H1 (cell line): ENCODE measurements at regions not wholly inside any gene's neighbourhood (a gene's known extent, or its start where the extent isn't known, plus 50 kb on each side); places are given as distances from the start of the nearest gene placed in this dataset.
A peak's percentile ranks its signal among the peaks of the same experiment; 100 is the strongest.

Experiments used
- CTCF ChIA-PET: fragments of 300-600 bp; sonication (Branson Sonifier 250); formaldehyde crosslinking; loops from one replicate; lab custom pipeline; 2021; ENCODE audit not compliant: partially characterized antibody; lab: Charles Lee
- POLR2A ChIA-PET: fragments of 300-600 bp; sonication (Branson Sonifier 250); formaldehyde crosslinking; loops from one replicate; lab custom pipeline; 2021; ENCODE audit warnings: inconsistent platforms; ENCODE audit not compliant: partially characterized antibody; lab: Charles Lee
- DNase-seq, 2 experiments: peaks; one replicate each; pipeline versions ENCODE4 v3.0.0 to v3.0.0-alpha.2; 2010 to 2022; ENCODE audit warnings: low spot score in 2 of 2, low read depth in 1 of 2, mixed read lengths in 1 of 2
- FAIRE-seq: peaks from 2 replicates; lab custom pipeline; 2011; peaks lifted over from hg19 to GRCh38; lab: Jason Lieb, UNC
- H2AFZ ChIP-seq: 2 replicates; pipeline ENCODE4 v1.8.1; 2012; ENCODE audit warnings: low read length, inconsistent platforms
- H2AK5ac ChIP-seq: 2 replicates; pipeline ENCODE4 v1.6.1; 2013; ENCODE audit warnings: low read depth, low read length
- H2BK120ac ChIP-seq: replicated peaks from 2 replicates; pipeline ENCODE3; 2013; ENCODE audit warnings: low read depth, low read length, inconsistent platforms
- H2BK12ac ChIP-seq: 2 replicates; pipeline ENCODE4 v1.6.1; 2013; ENCODE audit warnings: low read depth, low read length
- H2BK15ac ChIP-seq: 2 replicates; pipeline ENCODE4 v1.6.1; 2013; ENCODE audit warnings: low read length
- H2BK20ac ChIP-seq: 2 replicates; pipeline ENCODE4 v1.6.1; 2013; ENCODE audit warnings: low read length
- H2BK5ac ChIP-seq: 2 replicates; pipeline ENCODE4 v1.6.1; 2013; ENCODE audit warnings: low read depth, low read length
- H3K14ac ChIP-seq: 2 replicates; pipeline ENCODE4 v1.6.1; 2013; ENCODE audit warnings: inconsistent platforms; ENCODE audit not compliant: insufficient read length
- H3K18ac ChIP-seq: 2 replicates; pipeline ENCODE4 v1.6.1; 2013; ENCODE audit warnings: low read length; ENCODE audit errors: extremely low read depth
- H3K23ac ChIP-seq: 2 replicates; pipeline ENCODE4 v1.6.1; 2013; ENCODE audit warnings: inconsistent platforms; ENCODE audit not compliant: insufficient read length
- H3K23me2 ChIP-seq: 2 replicates; pipeline ENCODE4 v1.6.1; 2013; ENCODE audit warnings: low read depth, low read length
- H3K27ac ChIP-seq: 2 replicates; pipeline ENCODE4 v1.6.1; 2011; ENCODE audit warnings: low read depth, low read length, inconsistent platforms
- H3K27me3 ChIP-seq, 4 experiments: replicated peaks in 1 of 4; 1 replicate in 1 of 4; 2 replicates in 3 of 4; pipeline versions ENCODE4 v1.6.1 to v1.8.1; 2011 to 2013; ENCODE audit warnings: low read length in 3 of 4, mild to moderate bottlenecking in 3 of 4, inconsistent platforms in 2 of 4, mixed read lengths in 2 of 4, moderate library complexity in 1 of 4; ENCODE audit not compliant: control insufficient read depth in 3 of 4, insufficient read depth in 3 of 4; ENCODE audit errors: extremely low read depth in 1 of 4
- H3K36me3 ChIP-seq, 4 experiments: 2 replicates each; pipeline versions ENCODE4 v1.6.1 to v1.8.1; 2011 to 2013; ENCODE audit warnings: mild to moderate bottlenecking in 4 of 4, low read length in 3 of 4, moderate library complexity in 2 of 4, control low read depth in 1 of 4, inconsistent platforms in 1 of 4; ENCODE audit not compliant: insufficient read depth in 4 of 4, control insufficient read depth in 2 of 4
- H3K4ac ChIP-seq: replicated peaks from 2 replicates; pipeline ENCODE3; 2013; ENCODE audit warnings: low read length, low read depth, mixed read lengths, inconsistent platforms; ENCODE audit not compliant: insufficient read length
- H3K4me1 ChIP-seq, 4 experiments: replicated peaks in 1 of 4; 1 replicate in 1 of 4; 2 replicates in 3 of 4; pipeline versions ENCODE4 v1.6.1 to v1.8.1; 2011 to 2013; ENCODE audit warnings: low read length in 3 of 4, inconsistent platforms in 2 of 4, mixed read lengths in 1 of 4; ENCODE audit not compliant: insufficient read depth in 4 of 4, control insufficient read depth in 3 of 4
- H3K4me2 ChIP-seq, 2 experiments: 2 replicates each; pipeline versions ENCODE4 v1.6.1 to v1.8.1; 2011 to 2013; ENCODE audit warnings: low read depth in 2 of 2, low read length in 2 of 2, control low read depth in 1 of 2, inconsistent platforms in 1 of 2, mild to moderate bottlenecking in 1 of 2; ENCODE audit not compliant: insufficient read depth in 1 of 2
- H3K4me3 ChIP-seq, 4 experiments: fragments of 200-600, 300-600 bp in 1 of 4; sonication (generic), shearing (Covaris generic), sonication (Bioruptor Twin) in 1 of 4; 2 replicates each; pipeline versions ENCODE4 v1.5.1 to v1.8.1; 2011 to 2016; ENCODE audit warnings: low read length in 4 of 4, low read depth in 3 of 4, control low read depth in 2 of 4, inconsistent platforms in 2 of 4, mild to moderate bottlenecking in 2 of 4, mixed read lengths in 1 of 4, moderate library complexity in 1 of 4; ENCODE audit not compliant: insufficient read depth in 2 of 4; ENCODE audit errors: extremely low read depth in 1 of 4
- H3K56ac ChIP-seq: replicated peaks from 2 replicates; pipeline ENCODE3; 2013; ENCODE audit warnings: low read depth, mild to moderate bottlenecking, mixed read lengths, low read length, inconsistent platforms; ENCODE audit not compliant: insufficient read length
- H3K79me1 ChIP-seq: 2 replicates; pipeline ENCODE4 v1.6.1; 2013; ENCODE audit warnings: low read depth, low read length, control low read depth
- H3K79me2 ChIP-seq, 2 experiments: 2 replicates each; pipeline versions ENCODE4 v1.6.1 to v1.8.1; 2012 to 2013; ENCODE audit warnings: low read length in 2 of 2, mild to moderate bottlenecking in 2 of 2, inconsistent platforms in 1 of 2; ENCODE audit not compliant: insufficient read depth in 2 of 2, control insufficient read depth in 1 of 2
- H3K9ac ChIP-seq, 4 experiments: replicated peaks in 1 of 4; 1 replicate in 1 of 4; 2 replicates in 3 of 4; pipeline versions ENCODE4 v1.6.1 to v1.8.1; 2011 to 2013; ENCODE audit warnings: low read depth in 3 of 4, low read length in 3 of 4, control low read depth in 2 of 4, mild to moderate bottlenecking in 2 of 4, moderate library complexity in 2 of 4, inconsistent platforms in 1 of 4; ENCODE audit errors: extremely low read depth in 1 of 4
- H3K9me3 ChIP-seq, 2 experiments: 2 replicates each; pipeline versions ENCODE4 v1.6.1 to v1.8.1; 2012 to 2013; ENCODE audit warnings: mild to moderate bottlenecking in 2 of 2, moderate library complexity in 2 of 2, control low read depth in 1 of 2, inconsistent platforms in 1 of 2, low read depth in 1 of 2, low read length in 1 of 2, mixed read lengths in 1 of 2; ENCODE audit not compliant: insufficient read depth in 2 of 2
- H4K20me1 ChIP-seq, 2 experiments: replicated peaks in 1 of 2; 2 replicates each; pipeline versions ENCODE3 to v1.8.1; 2011 to 2013; ENCODE audit warnings: inconsistent platforms in 2 of 2, low read length in 2 of 2, mild to moderate bottlenecking in 1 of 2; ENCODE audit not compliant: insufficient read depth in 2 of 2, control insufficient read depth in 1 of 2
- H4K5ac ChIP-seq: 2 replicates; pipeline ENCODE4 v1.6.1; 2013; ENCODE audit warnings: low read length, low read depth, mixed read lengths, inconsistent platforms; ENCODE audit not compliant: insufficient read length
- H4K8ac ChIP-seq: 2 replicates; pipeline ENCODE4 v1.8.0; 2013; ENCODE audit warnings: mild to moderate bottlenecking, moderate library complexity, low read length, inconsistent platforms; ENCODE audit not compliant: insufficient read depth; ENCODE audit errors: extremely low read depth
- H4K91ac ChIP-seq: replicated peaks from 2 replicates; pipeline ENCODE3; 2013; ENCODE audit warnings: low read length, mixed read lengths, inconsistent platforms; ENCODE audit not compliant: insufficient read length
- BRCA1 ChIP-seq: IDR thresholded peaks from 2 replicates; pipeline ENCODE4 v1.6.1; 2012; ENCODE audit warnings: low read depth, low read length, improper control_type of control experiment
- CTBP2 ChIP-seq: IDR thresholded peaks from 2 replicates; pipeline ENCODE4 v1.7.0; 2011; ENCODE audit warnings: borderline replicate concordance, mild to moderate bottlenecking, moderate library complexity, mixed read lengths, low read length; ENCODE audit not compliant: insufficient read depth, insufficient read length
- EGR1 ChIP-seq: IDR thresholded peaks from 2 replicates; pipeline ENCODE4 v1.6.1; 2011; ENCODE audit warnings: low read depth, low read length, borderline replicate concordance
- EP300 ChIP-seq, 2 experiments: IDR thresholded peaks; 1 replicate in 1 of 2; 2 replicates in 1 of 2; pipeline ENCODE4 v1.6.1; 2011 to 2012; ENCODE audit warnings: low read depth in 2 of 2, low read length in 2 of 2, mild to moderate bottlenecking in 2 of 2, borderline replicate concordance in 1 of 2, inconsistent platforms in 1 of 2, moderate library complexity in 1 of 2
- GTF2F1 ChIP-seq: IDR thresholded peaks from 2 replicates; pipeline ENCODE4 v1.6.1; 2012; ENCODE audit warnings: low read depth, low read length, improper control_type of control experiment, borderline replicate concordance
- NRF1 ChIP-seq: IDR thresholded peaks from 2 replicates; pipeline ENCODE4 v1.6.1; 2011; ENCODE audit warnings: mild to moderate bottlenecking, low read depth, low read length, improper control_type of control experiment
- PHF8 ChIP-seq: fragments of 200-600 bp; sonication (generic); conservative IDR thresholded peaks from 2 replicates; pipeline ENCODE4 v1.7.1; 2012; ENCODE audit warnings: low read depth, mild to moderate bottlenecking, inconsistent platforms, low read length, moderate library complexity
- RBBP5 ChIP-seq: IDR thresholded peaks from 2 replicates; pipeline ENCODE4 v1.7.1; 2012; ENCODE audit warnings: low read depth, mild to moderate bottlenecking, inconsistent platforms, low read length, moderate library complexity, borderline replicate concordance
- RXRA ChIP-seq: IDR thresholded peaks from 2 replicates; pipeline ENCODE4 v1.6.1; 2011; ENCODE audit warnings: low read depth, mild to moderate bottlenecking, low read length, moderate library complexity; ENCODE audit not compliant: insufficient read depth
- SUZ12 ChIP-seq: fragments of 200-600 bp; sonication (generic); IDR thresholded peaks from 2 replicates; pipeline ENCODE4 v1.6.1; 2012; ENCODE audit warnings: mild to moderate bottlenecking, inconsistent platforms, low read length, moderate library complexity, mixed read lengths
- WGBS, 2 experiments: shearing (Covaris generic) in 1 of 2; methylation state at CpG; one replicate each; pipeline versions ENCODE4 v1.1.6 to v1.1.7; 2013 to 2015; ENCODE audit warnings: low lambda C conversion rate in 2 of 2, mixed read lengths in 2 of 2, inconsistent platforms in 1 of 2, low coverage in 1 of 2, missing lambda C conversion rate in 1 of 2; ENCODE audit not compliant: insufficient replicate concordance in 2 of 2, insufficient coverage in 1 of 2, insufficient read length in 1 of 2; ENCODE audit errors: extremely low coverage in 1 of 2, missing lambda C conversion rate in 1 of 2; 5-methylcytosine and 5-hydroxymethylcytosine counted together

DNA sequence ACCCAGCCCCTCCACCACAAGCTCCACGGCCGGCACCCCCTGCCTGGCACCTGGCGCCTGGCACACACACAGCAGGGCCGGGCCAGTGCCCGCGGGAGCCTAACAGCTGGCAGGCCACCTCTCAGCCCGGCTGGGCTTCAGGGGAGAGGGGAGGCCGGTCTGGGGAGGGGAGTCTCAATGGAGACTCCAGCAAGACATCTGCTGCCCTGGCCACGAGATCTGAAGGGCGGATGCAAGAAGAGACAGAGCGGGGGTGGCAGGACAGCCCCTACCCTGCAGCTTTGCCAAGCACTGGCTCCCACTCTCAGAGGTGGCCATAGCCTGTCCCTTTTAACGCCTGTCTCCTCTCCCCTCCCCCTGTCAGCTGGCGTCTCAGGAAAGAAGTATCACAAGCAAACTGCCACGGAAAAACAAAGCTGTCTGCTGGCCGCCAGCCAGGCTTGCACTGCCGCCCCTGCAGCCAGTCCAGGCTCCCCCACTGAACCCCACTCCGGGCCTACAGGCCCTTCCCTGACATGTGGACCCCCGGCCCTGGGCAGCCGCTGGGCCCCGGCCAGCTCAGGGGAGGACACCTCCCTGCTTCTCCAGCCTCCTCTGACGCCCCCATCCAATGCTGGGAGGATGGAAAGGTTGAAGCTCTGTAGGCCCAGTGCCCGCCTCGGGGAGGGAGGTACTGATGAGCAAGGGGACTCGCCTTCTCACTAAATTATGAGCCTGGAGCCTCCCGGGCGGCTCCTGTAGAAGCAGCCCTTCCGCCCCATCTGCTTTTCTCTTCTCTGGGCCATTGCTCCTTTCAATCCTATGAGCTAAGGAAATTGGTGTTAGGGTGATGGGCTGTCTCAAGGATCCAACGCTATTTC is 178.4 kb downstream of the ARHGAP12 start:
- no peak overlapping the region for H3K27ac ChIP-seq
- H3K4me1 ChIP-seq, result peaks cover 5 to 8% (median 8%) of the 10 kb centered on the region in 4 experiments
- no peak for FAIRE-seq

More for the DNA sequence above, 178.4 kb downstream of the ARHGAP12 start:
- no peak overlapping the region for H4K91ac ChIP-seq
- no peak overlapping the region for H3K9ac ChIP-seq
- H3K14ac ChIP-seq, result no peak overlapping the region
- H2AK5ac ChIP-seq, result no peak overlapping the region
- no peak overlapping the region for H3K23ac ChIP-seq
- CTCF ChIA-PET, result interaction anchor here (0.7 to 4.2 kb wide), 6 partner anchors 10 to 625 kb away, joined by 3 to 23 read pairs (median 3); no protein-coding TSS in a partner anchor
- TF ChIP-seq PHF8, result no peak
- TF ChIP-seq NRF1, result no peak
- no peak for TF ChIP-seq GTF2F1
- no peak for TF ChIP-seq BRCA1
- TF ChIP-seq SUZ12, result no peak
- no peak for TF ChIP-seq EGR1
- TF ChIP-seq RXRA, result no peak
- TF ChIP-seq EP300 (IDR thresholded peaks at IDR 0.05; ENCODE audit: borderline replicate concordance in 1 of 2, low read depth in 2 of 2, low read length in 2 of 2), result no peak
- TF ChIP-seq CTBP2, result no peak
- no peak for TF ChIP-seq RBBP5
- H3K79me1 ChIP-seq, result no peaks in the 10 kb centered on the region
- H3K4me2 ChIP-seq, result no peak overlapping the region
- H2BK120ac ChIP-seq, result no peak overlapping the region
- no peaks in the 10 kb centered on the region for H3K36me3 ChIP-seq
- no peak overlapping the region for H3K4ac ChIP-seq
- no peaks in the 10 kb centered on the region for H3K27me3 ChIP-seq
- peak overlapping the region; percentile 76 for H4K8ac ChIP-seq
- H3K4me3 ChIP-seq, result no peak overlapping the region
- H2BK15ac ChIP-seq, result no peak overlapping the region
- H4K20me1 ChIP-seq, result no peaks in the 10 kb centered on the region
- 88% methylated on average over 18 of the region's 28 CpGs; no CpG with 5 or more reads in 1 of the 2 experiments for WGBS, 2 experiments
- H2BK12ac ChIP-seq, result no peak overlapping the region
- H2BK5ac ChIP-seq, result no peak overlapping the region
- H3K23me2 ChIP-seq, result no peaks in the 10 kb centered on the region; the same call in 1 of the 2 replicates
- no peaks in the 10 kb centered on the region for H3K9me3 ChIP-seq
- H4K5ac ChIP-seq, result no peak overlapping the region
- no peaks in the 10 kb centered on the region for H3K79me2 ChIP-seq
- no peak overlapping the region for H3K56ac ChIP-seq
- DNase-seq, result no peak
- H3K18ac ChIP-seq, result no peak overlapping the region
- POLR2A ChIA-PET, result interaction anchor here (1.0 to 1.7 kb wide), 4 partner anchors 12 to 25 kb away, joined by 3 to 4 read pairs (median 4); no protein-coding TSS in a partner anchor
- no peak overlapping the region for H2AFZ ChIP-seq
- H2BK20ac ChIP-seq, result no peak overlapping the region
